RPMI7951 (cell line): ENCODE measurements at regions not wholly inside any gene's neighbourhood (a gene's known extent, or its start where the extent isn't known, plus 50 kb on each side); places are given as distances from the start of the nearest gene placed in this dataset.
"Not testable (repeated sequence)": the region's sequence is repeated elsewhere in the genome, so short reads cannot be mapped to it uniquely, and the experiment has no call there.

Experiments used
- DNase-seq: peaks from one replicate; pipeline ENCODE4 v3.0.0-alpha.2; 2012; ENCODE audit warnings: low read depth

DNA sequence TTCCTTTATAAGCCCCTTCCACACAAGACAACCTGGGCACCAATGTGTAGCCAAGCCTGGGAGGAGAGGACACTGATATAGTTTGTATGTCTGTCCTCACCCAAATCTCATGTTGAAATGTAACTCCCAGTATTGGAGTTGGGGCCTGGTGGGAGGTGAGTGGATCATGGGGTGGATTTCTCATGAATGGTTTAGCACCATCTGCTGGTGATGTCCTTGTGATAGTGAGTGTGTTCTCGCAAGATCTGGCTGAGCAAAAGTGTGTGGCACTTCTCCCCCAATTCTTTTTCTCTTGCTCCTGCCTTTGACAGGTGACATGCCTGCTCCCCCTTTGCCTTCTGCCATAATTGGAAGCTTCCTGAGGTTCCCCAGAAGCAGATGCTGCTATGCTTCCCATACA, 135.8 kb downstream of the USP31 start:
- DNase-seq = peak; percentile 5

DNA sequence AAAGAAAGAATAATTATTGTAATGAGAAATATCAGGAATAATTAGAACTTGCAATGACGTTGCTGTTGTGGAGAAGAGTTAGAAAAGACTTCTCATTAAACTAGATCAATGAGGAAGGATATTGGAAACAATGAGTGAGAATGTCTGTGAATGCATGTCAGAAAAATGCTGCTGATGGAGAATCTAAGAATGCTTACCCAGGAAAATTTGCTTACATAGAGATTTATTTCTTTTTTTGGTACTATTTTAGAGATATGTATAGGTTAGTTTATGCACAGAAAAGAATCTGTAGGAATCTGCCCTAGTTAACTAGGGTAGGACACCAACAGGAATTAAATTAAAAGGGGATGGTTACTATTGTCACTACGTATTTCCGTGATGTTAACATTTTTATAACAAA, 140.2 kb downstream of the USP31 start:
- DNase-seq = no peak

DNA sequence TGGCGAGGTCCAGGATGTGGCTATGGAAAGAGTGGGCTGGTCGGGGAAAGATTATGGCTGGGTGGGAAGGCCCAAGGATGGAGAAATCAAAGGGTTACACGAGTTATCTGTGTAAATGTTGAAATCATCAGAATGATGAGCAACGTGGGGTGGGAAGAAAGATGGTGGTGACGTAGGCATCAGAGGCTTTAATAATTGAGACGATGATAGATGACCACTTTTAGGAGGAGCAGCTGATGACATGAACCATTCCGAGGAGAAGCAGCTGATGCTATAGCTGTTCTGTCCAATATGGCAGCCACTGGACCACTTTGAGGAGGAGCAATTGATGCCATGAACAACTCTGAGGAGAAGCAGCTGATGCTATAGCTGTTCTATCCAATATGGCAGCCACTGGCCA, 141.2 kb downstream of the USP31 start:
- no peak for DNase-seq

DNA sequence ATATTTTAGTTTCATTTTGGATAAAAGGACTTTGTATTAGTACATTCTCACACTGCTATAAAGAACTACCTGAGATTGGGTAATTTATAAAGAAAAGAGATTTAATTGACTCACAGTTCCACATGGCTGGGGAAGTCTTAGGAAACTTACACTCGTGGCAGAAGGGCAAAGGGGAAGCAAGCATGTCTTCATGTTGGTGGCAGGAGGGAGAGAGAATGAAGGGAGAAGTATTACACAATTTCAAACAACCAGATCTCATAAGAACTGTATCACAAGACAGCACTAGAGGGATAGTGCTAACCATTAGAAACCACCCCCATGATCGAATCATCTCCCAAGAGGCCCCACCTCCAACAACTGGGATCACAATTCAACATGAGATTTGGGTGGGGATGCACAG, 142.9 kb downstream of the USP31 start:
- DNase-seq = no peak

DNA sequence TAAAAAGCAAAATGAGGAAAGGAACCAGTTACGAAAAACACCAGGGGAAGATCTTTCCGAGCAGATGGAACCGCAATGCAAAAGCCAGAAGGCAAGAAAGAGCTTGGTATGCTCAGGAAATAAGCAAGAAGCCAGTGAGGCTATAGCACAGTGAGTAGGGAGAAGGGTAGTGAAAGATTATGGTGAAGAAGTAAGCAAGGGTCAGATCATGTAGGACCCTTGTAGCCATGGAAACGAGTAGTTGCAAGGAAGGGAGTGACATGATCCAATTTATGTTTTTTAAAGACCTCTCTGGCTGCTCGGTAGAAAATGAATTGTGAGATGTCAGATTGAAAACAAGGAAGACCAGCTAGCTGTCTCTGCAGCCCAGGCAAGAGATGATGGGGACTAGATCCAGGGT, 143.3 kb downstream of the USP31 start:
- no peak for DNase-seq

DNA sequence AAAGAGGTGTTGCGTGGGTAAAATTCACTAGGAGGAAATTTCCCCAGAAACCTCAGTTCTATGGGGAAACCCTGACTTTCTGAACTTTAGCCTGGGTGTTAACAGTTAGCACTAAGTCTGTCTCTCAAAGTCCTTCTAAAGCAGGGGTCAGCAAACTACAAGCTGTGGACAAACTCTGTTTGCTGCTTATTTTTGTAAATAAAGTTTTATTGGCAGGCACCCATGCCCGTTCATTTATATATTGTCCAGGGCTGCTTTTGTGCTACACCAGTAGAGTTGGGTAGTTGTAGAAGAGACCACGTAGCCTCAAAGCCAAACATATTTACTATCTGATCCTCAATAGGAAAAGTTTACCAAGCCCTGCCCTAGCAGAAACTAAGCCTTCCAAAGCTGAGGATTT, 159.7 kb downstream of the USP31 start:
- no peak for DNase-seq

DNA sequence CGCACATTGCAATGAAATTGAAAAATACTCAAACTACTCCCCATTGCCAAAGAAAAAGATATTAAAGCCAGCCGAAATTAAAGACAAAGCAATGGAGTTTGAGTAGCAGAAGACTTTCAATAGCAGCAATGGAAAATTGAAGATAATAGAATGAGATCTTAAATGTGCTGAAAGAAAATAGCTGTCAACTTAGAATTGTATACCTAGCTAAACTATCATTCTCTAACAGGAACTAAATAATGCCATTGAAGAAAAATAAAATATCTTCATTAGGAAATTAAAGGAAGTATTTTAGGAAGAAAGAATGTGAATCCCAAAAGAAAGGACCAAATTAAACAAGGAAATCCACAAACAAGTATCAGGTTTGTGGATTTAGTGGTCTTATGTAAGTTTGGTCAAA, 165.6 kb downstream of the USP31 start:
- no peak for DNase-seq

DNA sequence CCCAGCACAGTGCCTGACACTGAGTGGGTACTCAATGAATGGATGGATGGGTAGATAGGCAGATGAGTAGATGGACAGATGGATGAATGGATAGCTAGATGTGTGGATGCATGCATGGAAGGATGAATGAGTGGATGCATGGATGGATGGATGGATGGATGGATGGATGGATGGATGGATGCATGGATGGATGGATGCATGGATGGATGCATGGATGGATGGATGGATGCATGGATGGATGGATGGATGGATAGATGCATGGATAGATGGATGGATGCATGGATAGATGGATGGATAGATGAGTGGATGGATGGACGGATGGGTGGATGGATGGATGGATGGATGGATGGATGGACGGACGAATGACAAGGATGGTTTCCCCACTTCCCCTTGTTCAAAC, 166.6 kb downstream of the HS3ST2 start:
- not testable (repeated sequence) for DNase-seq

DNA sequence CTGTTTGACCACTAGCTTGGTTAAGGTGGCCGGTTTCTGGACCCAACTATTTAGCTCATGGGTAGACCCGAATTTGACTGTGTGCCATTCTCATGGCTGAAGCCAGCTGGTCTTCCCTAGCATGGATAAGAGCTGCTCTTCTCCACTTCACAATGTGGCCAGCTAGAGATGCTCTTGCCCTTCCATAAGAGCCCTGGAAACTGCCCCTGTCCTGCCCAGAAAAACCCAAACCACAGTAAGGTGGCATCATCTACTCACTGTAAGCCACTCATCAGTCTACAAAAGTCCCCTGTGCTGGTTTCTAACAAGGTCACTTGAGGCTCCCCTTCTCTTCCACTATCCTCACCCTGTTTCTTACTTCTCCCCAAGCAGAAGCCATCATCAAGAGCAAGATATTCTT, 165.1 kb downstream of the HS3ST2 start:
- DNase-seq = no peak

DNA sequence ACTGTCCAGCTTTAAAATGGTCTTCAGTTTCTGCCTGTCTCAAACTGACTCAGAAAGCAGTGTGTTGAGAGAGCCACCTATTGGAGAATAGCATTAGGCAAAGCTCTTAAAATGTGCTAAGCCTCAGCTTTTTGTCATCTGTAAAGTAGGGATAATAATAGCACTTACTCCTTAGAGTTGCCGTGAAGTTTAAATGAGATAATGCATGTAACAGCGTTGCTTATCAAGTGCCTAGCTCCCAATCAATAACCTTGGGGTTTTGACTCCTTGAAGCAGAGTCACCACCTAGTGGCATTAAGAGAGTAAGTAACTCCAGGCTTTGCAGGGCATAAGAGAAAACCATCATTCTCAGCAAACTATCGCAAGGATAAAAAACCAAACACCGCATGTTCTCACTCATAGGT, 163.3 kb downstream of the HS3ST2 start:
- peak; percentile 3 for DNase-seq

DNA sequence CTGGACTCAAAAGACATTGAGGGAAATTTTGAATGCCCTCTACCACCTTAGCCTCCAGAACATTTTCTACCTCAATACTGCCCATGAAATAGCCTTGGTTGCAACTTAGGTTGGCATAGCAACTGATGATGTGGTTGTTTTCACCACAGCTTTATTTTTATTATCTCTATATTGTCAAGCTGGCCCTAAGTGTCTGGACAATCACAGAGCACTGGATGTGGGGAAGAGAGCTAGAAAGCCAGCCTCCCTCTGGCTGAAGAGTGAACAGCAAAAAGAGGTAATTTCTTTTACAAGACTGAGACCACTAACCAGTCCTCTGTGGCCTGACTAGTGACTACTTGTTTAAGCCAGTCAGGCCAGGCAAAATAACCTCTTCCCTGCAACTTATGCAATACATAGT, 159.6 kb downstream of the HS3ST2 start:
- no peak for DNase-seq

DNA sequence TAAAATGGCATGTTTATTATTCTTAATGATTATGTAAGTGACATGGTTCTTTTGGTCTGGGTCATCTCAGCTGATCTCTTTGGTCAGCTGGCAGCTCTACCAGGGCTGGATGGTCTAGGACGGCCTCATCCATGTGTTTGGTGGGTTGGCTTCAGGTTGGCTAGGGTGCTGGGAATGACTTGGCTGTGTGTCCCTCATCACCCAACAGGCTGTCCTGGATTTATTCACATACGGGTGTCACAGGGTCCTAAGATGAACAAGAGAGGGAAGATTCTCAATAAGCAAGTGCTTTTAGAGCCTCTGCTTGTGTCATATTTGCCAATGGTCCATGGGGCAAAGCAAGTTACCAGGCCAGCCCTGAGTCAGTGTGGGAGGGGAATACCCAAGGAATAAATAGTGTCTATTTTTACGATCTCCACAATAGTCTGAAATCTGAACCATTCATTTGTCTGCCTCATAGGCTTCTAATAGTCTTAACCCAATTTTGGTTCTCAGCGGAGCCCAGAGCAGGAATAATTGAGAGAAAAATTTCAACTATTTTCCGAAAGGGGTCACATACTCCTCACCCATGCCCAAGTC, 157.5 kb downstream of the HS3ST2 start:
- DNase-seq = no peak

DNA sequence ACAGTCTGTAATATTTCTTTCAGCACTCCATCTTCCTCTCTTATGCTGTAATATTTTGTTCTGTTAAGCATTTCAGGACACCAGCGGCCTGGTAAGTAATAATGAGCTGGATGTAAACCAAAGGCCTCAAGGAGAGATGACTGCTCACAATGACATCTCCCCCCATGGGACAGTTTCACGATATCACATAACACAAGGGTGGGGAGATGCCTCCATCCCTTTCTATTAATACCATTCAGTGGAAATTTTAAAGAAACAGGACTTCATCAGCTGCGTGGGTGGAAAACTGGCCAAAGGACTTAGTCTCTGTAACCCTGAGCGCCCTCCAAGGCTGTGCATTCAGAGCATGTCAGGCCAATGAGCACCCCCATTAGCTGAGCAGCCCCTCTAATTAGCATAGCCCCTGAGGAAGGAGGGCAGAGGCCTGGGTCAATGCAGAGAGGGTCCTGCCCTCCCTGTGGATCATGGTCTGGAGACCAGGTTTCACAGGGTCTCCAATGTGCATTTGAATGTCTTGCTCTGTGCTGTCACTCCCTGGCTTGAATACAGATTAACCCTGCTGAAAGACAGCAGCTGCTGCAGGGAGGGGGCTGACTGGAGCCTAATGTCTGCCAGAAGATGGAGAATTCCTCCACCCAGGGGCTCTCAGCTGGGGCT, 156.4 kb downstream of the HS3ST2 start:
- no peak for DNase-seq

DNA sequence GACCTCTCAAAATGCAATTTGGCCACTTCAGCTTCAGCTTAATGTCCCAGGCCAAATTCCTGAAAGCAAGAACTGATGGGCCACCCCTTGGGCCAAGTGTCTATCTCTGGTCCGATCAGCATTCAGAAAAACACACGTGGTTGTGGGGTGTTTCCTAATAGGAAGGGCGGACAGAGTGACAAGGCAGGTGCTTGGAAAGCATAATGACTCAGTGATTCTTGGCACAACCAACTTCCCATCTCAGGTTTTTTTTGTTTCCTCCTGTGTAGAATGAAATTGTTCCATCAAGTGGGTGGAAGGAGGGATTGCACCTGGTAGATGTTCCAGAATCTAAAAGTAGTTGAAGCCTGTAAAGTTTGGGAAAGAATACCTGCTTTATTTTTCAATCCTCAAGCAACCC, 155.6 kb downstream of the HS3ST2 start:
- no peak for DNase-seq

DNA sequence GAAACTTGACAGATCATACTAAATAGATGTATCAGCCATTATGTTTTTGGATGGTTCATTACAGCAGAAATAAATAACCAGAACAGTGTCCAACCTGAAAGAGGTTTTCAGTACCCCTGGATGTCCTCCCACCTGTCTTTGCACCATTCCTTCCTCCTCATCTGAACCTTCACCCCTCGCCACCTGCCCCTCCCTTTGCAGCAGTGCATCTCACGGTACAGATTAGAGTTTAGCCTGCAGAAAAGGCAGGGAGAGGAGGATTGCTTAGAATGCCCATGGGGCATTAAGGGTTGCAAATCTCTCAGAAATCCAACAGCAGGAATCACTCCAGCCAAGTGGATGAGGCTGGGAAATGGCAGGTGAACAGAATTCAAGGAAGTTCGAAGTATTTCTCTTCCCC, 155.0 kb downstream of the HS3ST2 start:
- DNase-seq = no peak

DNA sequence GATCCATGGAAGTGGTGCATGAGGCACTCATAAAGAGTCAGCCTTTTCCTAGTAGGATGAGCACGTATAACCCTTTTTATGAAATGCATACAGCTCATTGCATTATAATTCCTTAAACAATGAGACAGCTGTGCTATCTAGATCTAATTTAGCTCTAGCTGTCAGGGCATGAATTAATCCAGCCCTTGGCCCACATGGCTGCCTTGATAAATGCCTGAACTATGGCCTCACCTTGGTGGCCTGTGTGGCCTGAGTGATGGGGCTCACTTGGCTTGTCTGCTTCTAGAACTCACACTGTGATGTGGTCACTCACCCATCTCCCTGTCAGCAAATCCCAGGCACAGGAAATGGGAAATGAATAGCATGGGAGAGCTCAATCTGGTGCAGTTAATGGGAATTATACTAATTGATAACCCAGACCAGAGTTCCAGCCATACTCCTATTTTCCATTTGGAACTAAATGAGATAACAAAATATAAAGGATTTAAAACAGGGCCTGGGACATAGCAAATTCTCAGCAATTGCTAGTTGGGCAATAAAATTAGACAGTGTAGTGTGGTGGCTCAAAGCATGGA, 153.6 kb downstream of the HS3ST2 start:
- DNase-seq = no peak
